GM12878 (cell line): ENCODE measurements at regions not wholly inside any gene's neighbourhood (a gene's known extent, or its start where the extent isn't known, plus 50 kb on each side); places are given as distances from the start of the nearest gene placed in this dataset.

Experiments
- ATAC-seq: fragments of 200-7000 bp; cut with Tn5 transposase; 3 replicates; pipeline ENCODE4 v1.9.1; 2020; ENCODE audit warnings: mild to moderate bottlenecking, moderate library complexity
- BruUV-seq: library from RNA; stranded (reverse); fragments of 400-500 nt; replicated peaks from 2 replicates; lab custom pipeline; 2021; lab: Mats Ljungman, UMichigan
- CTCF ChIA-PET: fragments of 300-600 bp; sonication (Branson Sonifier 250); formaldehyde crosslinking; extraction: SDS; loops from one replicate; lab custom pipeline; 2021; ENCODE audit warnings: inconsistent platforms; lab: Yijun Ruan, JAX
- POLR2A ChIA-PET: fragments of 350-600 bp; formaldehyde crosslinking; extraction: SDS; loops from one replicate; lab custom pipeline; 2021; ENCODE audit warnings: inconsistent platforms; lab: Charles Lee
- RAD21 ChIA-PET: fragments of 300-600 bp; sonication (Branson Sonifier 250); formaldehyde crosslinking; loops from one replicate; lab custom pipeline; 2023; ENCODE audit warnings: antibody characterized with exemption; ENCODE audit not compliant: unreplicated experiment; lab: Charles Lee
- SMC1A ChIA-PET: fragments of 300-600 bp; sonication (Branson Sonifier 250); formaldehyde crosslinking; loops from one replicate; lab custom pipeline; 2023; ENCODE audit not compliant: unreplicated experiment, uncharacterized antibody; lab: Charles Lee
- DNase-seq: peaks from one replicate; pipeline ENCODE4 v3.0.0-alpha.2; 2011; ENCODE audit warnings: low read depth, low spot score
- FAIRE-seq: peaks from 3 replicates; lab custom pipeline; 2011; peaks lifted over from hg19 to GRCh38; lab: Jason Lieb, UNC
- H2AFZ ChIP-seq: 2 replicates; pipeline ENCODE4 v1.6.0; 2011; ENCODE audit warnings: low read depth, low read length, control low read depth; ENCODE audit not compliant: control insufficient read depth
- H3K27ac ChIP-seq: 2 replicates; pipeline ENCODE4 v1.5.1; 2011; ENCODE audit warnings: control low read depth; ENCODE audit not compliant: control insufficient read depth, insufficient read depth
- H3K27me3 ChIP-seq, 2 experiments: replicated peaks in 1 of 2; 2 replicates each; pipeline versions ENCODE4 v1.6.0 to v1.6.1; 2011; ENCODE audit warnings: low read length in 1 of 2; ENCODE audit not compliant: control insufficient read depth in 2 of 2, insufficient read depth in 2 of 2
- H3K36me3 ChIP-seq, 2 experiments: 2 replicates each; pipeline ENCODE4 v1.5.1; 2011; ENCODE audit warnings: low read length in 1 of 2; ENCODE audit not compliant: control insufficient read depth in 2 of 2, insufficient read depth in 2 of 2
- H3K4me1 ChIP-seq: 2 replicates; pipeline ENCODE4 v1.6.1; 2011; ENCODE audit warnings: mild to moderate bottlenecking, low read length, moderate library complexity, mixed read lengths; ENCODE audit not compliant: control insufficient read depth, insufficient read depth
- H3K4me2 ChIP-seq: 2 replicates; pipeline ENCODE4 v1.6.0; 2011; ENCODE audit warnings: control low read depth; ENCODE audit not compliant: control insufficient read depth, insufficient read depth
- H3K4me3 ChIP-seq: fragments of 200-600 bp; sonication (generic); 2 replicates; pipeline ENCODE4 v1.5.1; 2016
- H3K79me2 ChIP-seq: 2 replicates; pipeline ENCODE4 v1.6.0; 2011; ENCODE audit warnings: low read length; ENCODE audit not compliant: control insufficient read depth, insufficient read depth
- H3K9ac ChIP-seq: 2 replicates; pipeline ENCODE4 v1.8.0; 2011; ENCODE audit warnings: low read length, control low read depth, mixed read lengths; ENCODE audit not compliant: control insufficient read depth, insufficient read depth
- H3K9me3 ChIP-seq: replicated peaks from 3 replicates; pipeline ENCODE4 v1.5.1; 2011; ENCODE audit warnings: mild to moderate bottlenecking, low read length; ENCODE audit not compliant: control insufficient read depth, insufficient read depth
- H4K20me1 ChIP-seq: 2 replicates; pipeline ENCODE4 v1.6.0; 2011; ENCODE audit not compliant: control insufficient read depth, insufficient read depth
- BHLHE40 ChIP-seq, 2 experiments: fragments of 450-650 bp in 1 of 2; IDR thresholded peaks; 2 replicates each; pipeline ENCODE4 v1.6.1; 2011 to 2017; ENCODE audit warnings: low read depth in 2 of 2, borderline replicate concordance in 1 of 2, improper control_type of control experiment in 1 of 2, low read length in 1 of 2, mild to moderate bottlenecking in 1 of 2
- CBFB ChIP-seq: IDR thresholded peaks from 2 replicates; pipeline ENCODE4 v1.6.1; 2016; ENCODE audit warnings: antibody characterized with exemption, low read depth
- CTCF ChIP-seq, 3 experiments: IDR thresholded peaks in 2 of 3; conservative IDR thresholded peaks in 1 of 3; 2 replicates each; pipeline ENCODE4 v1.5.1; 2011; ENCODE audit warnings: low read depth in 3 of 3, low read length in 3 of 3, mild to moderate bottlenecking in 3 of 3, control low read depth in 2 of 3, moderate library complexity in 2 of 3, inconsistent platforms in 1 of 3, mixed read lengths in 1 of 3; ENCODE audit not compliant: control insufficient read depth in 2 of 3, insufficient read depth in 1 of 3; ENCODE audit errors: extremely low read depth in 1 of 3
- HCFC1 ChIP-seq: fragments of 150-350 bp; IDR thresholded peaks from 2 replicates; pipeline ENCODE4 v1.6.1; 2014; ENCODE audit warnings: low read length
- MTA3 ChIP-seq: IDR thresholded peaks from 2 replicates; pipeline ENCODE4 v1.6.1; 2012; ENCODE audit warnings: low read length, inconsistent platforms, borderline replicate concordance
- POLR2AphosphoS2 ChIP-seq: IDR thresholded peaks from 2 replicates; pipeline ENCODE4 v1.6.1; 2011; ENCODE audit warnings: low read depth, mild to moderate bottlenecking, low read length, improper control_type of control experiment, moderate library complexity
- RB1 ChIP-seq: fragments of 450-650 bp; formaldehyde crosslinking; IDR thresholded peaks from 2 replicates; pipeline ENCODE4 v1.6.1; 2017; ENCODE audit warnings: mild to moderate bottlenecking, borderline replicate concordance
- SP1 ChIP-seq: IDR thresholded peaks from one replicate; pipeline ENCODE4 v1.6.1; 2011; ENCODE audit warnings: low read depth, low read length
- SUZ12 ChIP-seq: fragments of 200-600 bp; sonication (generic); IDR thresholded peaks from one replicate; pipeline ENCODE4 v1.6.1; 2018; ENCODE audit warnings: antibody characterized with exemption, mild to moderate bottlenecking; ENCODE audit not compliant: unreplicated experiment
- YBX1 ChIP-seq: fragments of 450-650 bp; IDR thresholded peaks from 2 replicates; pipeline ENCODE4 v1.6.1; 2016; ENCODE audit warnings: antibody characterized with exemption
- ZBTB33 ChIP-seq: fragments of 450-650 bp; IDR thresholded peaks from 2 replicates; pipeline ENCODE4 v1.6.1; 2017; ENCODE audit warnings: mild to moderate bottlenecking
- ZZZ3 ChIP-seq: IDR thresholded peaks from 2 replicates; pipeline ENCODE4 v1.6.1; 2011; ENCODE audit warnings: low read depth; ENCODE audit not compliant: control insufficient read depth, insufficient read length
- WGBS: methylation state at CpG from one replicate; pipeline ENCODE4 v1.1.6; 2016; ENCODE audit warnings: low lambda C conversion rate; ENCODE audit not compliant: insufficient replicate concordance, insufficient coverage; ENCODE audit errors: missing lambda C conversion rate; 5-methylcytosine and 5-hydroxymethylcytosine counted together
- in situ Hi-C: fragments of 300-500 bp; cut with MboI; formaldehyde crosslinking; loops from 9 replicates; pipeline ENCODE4 v1.14.3; 2018; ENCODE audit warnings: mixed read lengths
- intact Hi-C: fragments of 100-400 bp; cut with micrococcal nuclease; formaldehyde crosslinking; loops from one replicate; pipeline ENCODE4 v1.14.2; 2022; ENCODE audit not compliant: unreplicated experiment
- TF ChIP-seq, protein P1 (sequence below): fragments of 450-650 bp; IDR thresholded peaks from 2 replicates; pipeline ENCODE4 v1.6.1; 2017; ENCODE audit warnings: low read depth, mild to moderate bottlenecking, moderate library complexity

- FAIRE-seq, result no peak
- Histone ChIP-seq H3K79me2 (no peaks in the 10 kb centered on the region), H3K4me2 (no peak overlapping the region), H3K27me3 (no peaks in the 10 kb centered on the region), H3K4me3 (no peak overlapping the region), H3K36me3 (no peaks in the 10 kb centered on the region), H2AFZ (no peak overlapping the region), H3K4me1 (no peaks in the 10 kb centered on the region), H3K9me3 (no peaks in the 10 kb centered on the region), H4K20me1 (no peaks in the 10 kb centered on the region), H3K27ac (no peak overlapping the region), H3K9ac (no peak overlapping the region)
- ChIA-PET CTCF (no interaction called here), RAD21 (no interaction called here), SMC1A (no interaction called here), POLR2A (no interaction called here)
- 0% methylated on average over 1 of the region's 1 CpG for WGBS
- TF ChIP-seq CTCF (IDR thresholded peaks at IDR 0.05 in 2 of 3, conservative IDR thresholded peaks at IDR 0.05 in 1 of 3; ENCODE audit: control insufficient read depth in 2 of 3, extremely low read depth in 1 of 3, insufficient read depth in 1 of 3, low read depth in 3 of 3, low read length in 3 of 3) (no peak), SUZ12 (no peak), SP1 (no peak), MTA3 (no peak), YBX1 (no peak), ZBTB33 (no peak), CBFB (no peak), POLR2AphosphoS2 (no peak), ZZZ3 (no peak), RB1 (no peak), BHLHE40 (IDR thresholded peaks at IDR 0.05; ENCODE audit: borderline replicate concordance in 1 of 2, low read depth in 2 of 2, low read length in 1 of 2) (no peak), HCFC1 (no peak)
- TF ChIP-seq, protein P1, sequence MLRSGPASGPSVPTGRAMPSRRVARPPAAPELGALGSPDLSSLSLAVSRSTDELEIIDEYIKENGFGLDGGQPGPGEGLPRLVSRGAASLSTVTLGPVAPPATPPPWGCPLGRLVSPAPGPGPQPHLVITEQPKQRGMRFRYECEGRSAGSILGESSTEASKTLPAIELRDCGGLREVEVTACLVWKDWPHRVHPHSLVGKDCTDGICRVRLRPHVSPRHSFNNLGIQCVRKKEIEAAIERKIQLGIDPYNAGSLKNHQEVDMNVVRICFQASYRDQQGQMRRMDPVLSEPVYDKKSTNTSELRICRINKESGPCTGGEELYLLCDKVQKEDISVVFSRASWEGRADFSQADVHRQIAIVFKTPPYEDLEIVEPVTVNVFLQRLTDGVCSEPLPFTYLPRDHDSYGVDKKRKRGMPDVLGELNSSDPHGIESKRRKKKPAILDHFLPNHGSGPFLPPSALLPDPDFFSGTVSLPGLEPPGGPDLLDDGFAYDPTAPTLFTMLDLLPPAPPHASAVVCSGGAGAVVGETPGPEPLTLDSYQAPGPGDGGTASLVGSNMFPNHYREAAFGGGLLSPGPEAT, result no peak
- no TSS peak for BruUV-seq
- in situ Hi-C loops, result no loop called here
- no peak for DNase-seq
- intact Hi-C loops, result no loop called here
- no peak for ATAC-seq
These were observed 389.2 kb downstream of the ADAM29 start for GRCh38 chr4:175307326-175307725.
